T1000 (cell line): ENCODE measurements at regions not wholly inside any gene's neighbourhood (a gene's known extent, or its start where the extent isn't known, plus 50 kb on each side); places are given as distances from the start of the nearest gene placed in this dataset.
"Not testable (repeated sequence)": the region's sequence is repeated elsewhere in the genome, so short reads cannot be mapped to it uniquely, and the experiment has no call there.

Experiments used
- DNase-seq: peaks from one replicate; lab custom pipeline; 2025; ENCODE audit warnings: mixed read lengths; lab: John Stamatoyannopoulos, UW

DNA sequence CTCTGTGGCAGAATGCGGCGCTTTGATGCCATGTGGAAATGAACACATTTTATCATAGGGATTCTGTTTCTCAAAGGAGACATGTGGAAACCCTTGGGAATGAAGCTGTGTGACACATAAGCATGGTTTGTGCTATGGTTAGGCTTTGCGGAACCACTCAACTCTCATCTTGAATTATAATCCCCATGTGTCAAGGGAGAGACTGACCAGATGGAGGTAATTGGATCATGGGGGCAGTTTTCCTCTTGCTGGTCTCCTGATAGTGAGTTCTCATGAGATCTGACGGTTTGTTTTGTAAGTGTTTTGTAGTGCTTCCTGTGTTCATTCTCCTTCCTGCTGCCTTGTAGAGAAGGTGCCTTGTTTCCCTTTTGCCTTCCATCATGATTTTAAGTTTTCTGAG lies 1109.2 kb upstream of the ALCAM start:
- no peak for DNase-seq

DNA sequence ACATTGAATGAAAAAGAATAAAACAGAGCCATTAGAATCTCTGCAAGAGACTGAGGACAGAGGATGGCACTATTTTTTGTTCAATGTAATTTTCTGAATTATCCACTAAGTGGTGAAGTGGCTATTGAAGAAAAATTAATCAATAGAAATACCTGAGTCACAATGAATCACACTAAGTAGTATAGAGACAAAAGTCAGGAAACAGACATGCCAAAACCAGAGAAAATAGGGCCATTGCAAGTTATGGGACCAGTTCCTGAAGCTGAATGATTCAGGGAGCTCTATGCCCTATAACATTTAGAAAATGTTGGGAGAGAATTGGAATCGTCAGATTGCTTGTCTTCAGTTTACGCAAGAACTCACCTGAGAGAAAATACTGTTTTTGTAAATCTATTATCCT lies 1103.2 kb upstream of the ALCAM start:
- no peak for DNase-seq

DNA sequence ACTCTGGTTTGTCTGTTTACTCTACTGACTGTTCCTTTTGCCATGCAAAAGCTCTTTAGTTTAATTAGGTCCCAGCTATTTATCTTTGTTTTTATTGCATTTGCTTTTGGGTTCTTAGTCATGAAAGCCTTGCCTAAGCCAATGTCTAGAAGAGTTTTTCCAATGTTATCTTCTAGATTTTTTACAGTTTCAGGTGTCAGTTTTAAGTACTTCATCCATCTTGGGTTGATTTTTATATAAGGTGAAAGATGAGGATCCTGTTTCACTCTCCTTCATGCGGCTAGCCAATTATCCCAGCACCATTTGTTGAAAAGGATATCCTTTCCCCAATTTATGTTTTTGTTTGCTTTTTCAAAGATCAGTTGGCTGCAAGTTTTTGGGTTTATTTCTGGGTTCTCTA lies 1100.5 kb upstream of the ALCAM start:
- not testable (repeated sequence) for DNase-seq

DNA sequence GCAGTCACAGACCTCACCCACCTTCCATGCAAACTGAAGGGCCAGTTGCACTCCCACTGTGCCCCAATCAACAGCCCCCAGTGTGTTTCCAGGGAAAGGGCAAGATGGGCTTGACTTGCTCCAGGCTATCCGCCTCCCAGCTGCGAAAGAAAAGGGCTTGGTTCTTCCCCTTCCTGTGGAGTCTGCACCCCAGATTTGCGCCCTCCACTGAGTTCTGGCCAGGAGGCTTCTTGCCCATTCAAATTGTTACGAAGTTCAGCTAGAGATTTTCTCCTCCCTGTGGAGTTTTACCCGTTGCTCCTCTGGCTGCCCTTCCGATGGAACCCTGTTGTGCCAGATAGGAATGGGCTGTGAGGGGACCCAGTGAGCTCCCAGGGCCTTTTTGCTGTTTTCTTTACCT lies 1096.9 kb upstream of the ALCAM start:
- DNase-seq, result no peak

DNA sequence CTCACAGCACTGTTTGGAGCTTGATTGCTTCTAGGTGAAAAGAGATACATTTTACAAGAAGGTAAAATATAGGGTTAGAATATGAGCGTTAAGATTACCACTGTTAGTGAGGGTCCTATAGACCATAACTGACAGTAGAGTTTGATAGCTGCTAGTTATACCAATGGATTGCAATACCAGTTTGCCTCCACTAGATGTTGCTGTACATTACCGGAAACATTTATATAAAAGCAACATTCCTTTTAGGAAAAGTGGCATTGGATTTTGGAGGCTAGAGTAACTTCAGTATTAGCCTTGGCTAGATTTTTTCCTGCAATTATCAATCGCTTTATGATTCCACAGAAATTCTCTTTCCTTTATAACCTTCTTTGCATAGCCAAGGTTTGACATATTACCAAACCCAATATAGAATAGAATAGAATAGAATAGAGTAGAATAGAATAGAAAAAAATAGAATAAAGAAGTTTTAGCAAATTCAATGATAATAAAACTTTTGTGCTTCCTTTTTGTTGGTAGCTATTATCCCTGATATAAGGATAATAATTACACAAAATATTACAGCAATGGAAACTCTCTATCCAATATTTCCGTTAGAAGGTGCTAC lies 1093.6 kb upstream of the ALCAM start:
- no peak for DNase-seq

DNA sequence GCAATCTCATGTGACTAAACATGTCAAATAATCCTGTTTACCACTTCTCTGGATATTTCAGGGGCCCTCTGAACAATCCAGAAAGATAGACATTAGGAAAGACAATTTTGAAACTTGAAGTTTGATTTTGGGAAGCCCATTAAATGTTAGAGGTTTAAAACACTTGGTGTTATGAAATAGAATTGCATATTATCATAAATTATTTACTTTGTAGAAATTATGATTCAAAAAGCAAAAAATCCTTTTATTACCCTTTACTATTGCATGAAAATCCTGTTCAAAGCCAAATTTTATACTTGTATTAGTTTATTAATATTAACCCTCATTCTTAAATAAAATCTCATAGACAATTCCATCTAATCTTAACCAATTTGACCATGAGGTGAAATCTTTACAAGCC lies 1091.5 kb upstream of the ALCAM start:
- no peak for DNase-seq

DNA sequence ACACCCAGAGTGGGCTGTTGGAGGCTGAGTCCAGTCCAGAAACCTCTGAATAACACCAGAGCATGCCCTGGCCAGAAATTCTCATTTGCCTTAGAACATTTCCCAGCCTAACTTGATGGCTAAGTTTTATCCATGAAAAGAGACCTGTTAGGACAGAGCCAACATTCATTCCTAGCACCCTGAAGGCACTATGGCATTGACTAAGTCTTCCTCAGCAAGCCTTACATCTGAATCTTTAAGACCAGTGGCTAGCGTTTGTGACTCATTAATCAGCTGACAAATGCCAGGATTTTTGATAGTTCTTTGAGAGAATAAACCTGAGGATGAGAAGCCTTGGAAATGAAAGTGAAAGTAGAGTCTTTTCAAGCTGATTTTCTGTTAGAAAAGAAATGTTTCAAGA lies 1087.1 kb upstream of the ALCAM start:
- no peak for DNase-seq

DNA sequence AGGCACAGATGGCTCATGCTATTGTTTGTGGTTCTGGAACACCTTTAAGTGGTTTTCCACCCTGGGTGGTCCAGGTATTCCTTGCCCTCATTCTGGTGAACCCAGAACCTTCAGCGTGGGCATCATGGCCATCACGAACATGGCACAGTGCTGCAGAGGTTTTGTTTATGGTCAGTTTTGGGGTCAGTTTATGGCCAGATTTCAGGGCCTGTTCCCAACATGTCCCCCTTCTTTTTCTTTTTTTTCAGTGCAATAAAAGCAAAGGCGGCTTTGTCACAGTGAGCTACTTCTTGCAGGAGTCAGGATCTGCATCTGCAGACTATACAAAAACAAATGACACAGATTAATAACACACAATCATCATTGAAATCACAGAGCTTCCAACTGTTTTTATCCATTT lies 1085.0 kb upstream of the ALCAM start:
- DNase-seq, result no peak

DNA sequence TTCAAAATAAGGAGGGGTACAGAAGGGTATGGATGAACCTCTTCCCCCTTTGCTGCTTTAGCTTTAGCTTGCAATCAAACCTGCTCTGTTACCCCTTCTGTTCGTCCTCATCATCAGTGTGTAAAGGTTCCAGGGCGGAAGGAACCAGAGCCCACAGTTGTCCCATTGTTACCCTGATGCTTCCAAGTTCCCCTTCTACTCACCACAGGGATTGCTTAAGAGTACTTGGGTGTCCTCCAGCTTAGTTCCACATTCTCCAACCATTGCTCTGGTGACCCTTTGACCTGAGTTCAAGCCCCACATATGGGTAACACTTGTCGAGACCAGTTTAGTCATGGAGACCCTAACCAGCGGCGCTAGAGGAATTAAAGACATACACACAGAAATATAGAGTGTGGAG lies 1080.1 kb upstream of the ALCAM start:
- DNase-seq, result no peak

DNA sequence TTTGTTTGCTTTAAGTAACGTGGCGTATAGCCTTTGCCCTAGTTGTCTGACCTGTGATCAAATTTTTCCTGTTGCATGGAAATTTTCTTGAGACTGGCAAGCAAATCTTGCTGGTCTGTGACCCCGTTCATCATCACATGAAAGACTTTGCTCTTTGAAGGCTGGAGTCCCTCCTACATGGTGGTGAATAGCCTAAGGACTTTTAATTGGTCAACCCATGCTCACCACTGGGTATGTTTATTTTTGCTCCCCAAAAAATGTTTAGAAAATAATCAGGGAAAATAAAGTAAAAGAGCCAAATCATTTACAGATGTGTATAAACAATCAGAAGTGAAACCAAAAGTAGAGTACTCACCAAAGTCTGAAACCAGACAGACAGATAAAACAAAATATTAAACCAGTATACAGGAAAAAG lies 1075.3 kb upstream of the ALCAM start:
- DNase-seq, result no peak

DNA sequence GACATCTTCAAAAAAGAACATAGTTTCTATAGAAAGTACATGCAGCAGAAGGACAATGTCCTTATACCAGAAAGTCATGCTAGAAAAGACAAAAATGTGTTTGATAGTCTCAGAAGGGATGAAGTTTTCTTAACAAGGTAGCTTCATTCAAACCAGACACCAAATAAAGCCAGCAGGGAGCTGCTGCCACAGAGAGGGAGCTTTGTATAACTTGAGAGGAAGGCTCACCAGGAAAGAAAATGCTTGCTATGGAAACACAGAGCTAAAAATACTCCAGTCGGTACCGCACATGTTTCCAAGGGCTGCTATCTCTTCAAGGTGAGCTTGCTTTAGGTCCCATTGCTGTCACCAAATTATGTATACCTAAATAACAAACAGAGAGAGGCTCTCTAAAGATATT lies 1074.8 kb upstream of the ALCAM start:
- DNase-seq, result no peak

DNA sequence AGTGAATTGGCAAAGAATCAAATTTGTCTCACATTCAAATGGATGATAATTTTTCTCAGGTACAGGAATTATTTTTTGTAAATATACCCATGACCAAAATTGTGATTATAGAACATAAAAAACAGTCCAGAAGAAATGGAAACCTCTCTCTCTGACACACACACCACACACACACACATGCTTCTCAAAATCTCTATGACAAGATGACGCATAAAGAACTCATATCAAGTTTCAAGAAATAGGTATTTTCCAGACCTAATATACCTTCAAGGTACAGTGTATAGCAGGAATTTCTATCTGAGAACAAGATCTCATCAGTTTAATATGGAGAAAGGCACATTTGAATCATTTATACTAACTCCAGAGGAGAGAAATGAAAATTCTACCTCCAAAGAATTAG lies 1069.1 kb upstream of the ALCAM start:
- DNase-seq, result no peak

DNA sequence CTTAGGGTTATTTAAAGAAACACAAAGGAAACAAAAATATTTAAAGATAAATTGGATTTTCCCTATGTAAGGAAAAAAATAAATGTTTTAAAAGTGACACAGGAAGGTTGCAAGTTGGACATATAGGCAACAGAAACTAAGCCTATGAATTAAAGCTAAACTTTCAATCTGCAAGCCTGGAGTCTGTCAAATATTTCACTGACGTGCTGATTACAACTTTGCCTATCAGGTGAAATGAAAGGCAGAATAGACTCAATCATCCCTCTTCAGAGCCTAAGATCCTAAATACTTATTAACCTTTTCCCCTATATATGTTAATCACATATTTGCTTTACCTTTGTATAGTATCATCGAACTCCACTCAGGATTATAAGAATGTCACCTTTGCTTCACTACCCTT lies 1068.0 kb upstream of the ALCAM start:
- DNase-seq, result no peak

DNA sequence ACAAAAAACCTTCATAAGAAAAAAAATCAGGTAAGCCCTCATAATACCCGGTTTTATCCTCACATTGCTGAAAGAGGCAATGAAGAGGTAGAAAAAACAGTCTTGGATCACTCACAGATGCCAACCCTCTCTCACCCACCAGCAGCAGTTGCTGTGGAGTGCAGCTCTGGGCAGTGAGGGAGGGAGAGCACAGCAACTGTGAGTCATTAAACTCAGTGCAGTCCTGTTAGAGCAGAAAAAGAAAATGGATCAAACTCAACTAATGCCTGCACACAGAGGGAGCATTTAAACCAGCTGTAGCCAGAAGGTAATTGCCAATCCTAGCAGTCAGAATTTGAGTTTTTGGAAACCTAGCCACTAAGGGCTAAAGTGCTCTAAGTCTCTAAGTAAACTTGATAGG lies 1050.6 kb upstream of the ALCAM start:
- no peak for DNase-seq

DNA sequence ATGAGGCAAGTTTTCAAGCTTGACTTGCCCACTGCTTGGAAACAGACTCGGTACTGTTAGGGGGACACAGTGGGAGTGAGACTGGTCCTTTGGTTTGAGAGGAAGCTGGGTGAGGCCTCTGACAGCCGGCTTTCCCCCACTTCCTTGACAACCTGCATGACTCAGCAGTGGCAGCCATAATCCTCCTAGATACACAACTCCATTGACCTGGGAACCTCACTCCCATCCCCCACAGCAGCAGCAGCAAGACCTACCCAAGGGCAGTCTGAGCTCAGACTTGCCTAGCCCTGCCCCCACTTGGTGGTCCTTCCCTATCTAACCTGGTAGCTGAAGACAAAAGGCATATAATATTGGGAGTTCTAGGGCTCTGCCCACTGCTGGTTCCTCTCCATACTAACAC lies 1043.5 kb upstream of the ALCAM start:
- no peak for DNase-seq

DNA sequence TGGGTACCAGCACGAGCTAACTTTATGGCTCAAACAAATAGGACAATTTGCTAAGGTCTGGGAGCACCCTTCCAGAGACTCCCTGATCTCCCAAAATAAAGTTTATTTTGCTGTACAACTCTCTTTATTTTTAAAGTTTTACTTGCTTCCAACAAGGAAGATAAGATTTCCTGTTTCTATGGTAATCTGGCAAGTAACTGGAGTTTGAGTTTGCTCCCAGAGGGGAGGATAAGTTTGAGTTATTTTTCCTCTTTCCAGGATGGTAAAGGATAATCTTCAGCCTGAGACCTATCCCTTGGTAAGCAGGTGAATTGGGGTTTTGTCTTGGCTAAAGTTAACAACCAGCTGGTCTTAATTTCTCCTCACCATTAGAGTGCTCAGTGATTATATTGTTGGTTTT lies 1019.4 kb upstream of the ALCAM start:
- DNase-seq, result no peak

DNA sequence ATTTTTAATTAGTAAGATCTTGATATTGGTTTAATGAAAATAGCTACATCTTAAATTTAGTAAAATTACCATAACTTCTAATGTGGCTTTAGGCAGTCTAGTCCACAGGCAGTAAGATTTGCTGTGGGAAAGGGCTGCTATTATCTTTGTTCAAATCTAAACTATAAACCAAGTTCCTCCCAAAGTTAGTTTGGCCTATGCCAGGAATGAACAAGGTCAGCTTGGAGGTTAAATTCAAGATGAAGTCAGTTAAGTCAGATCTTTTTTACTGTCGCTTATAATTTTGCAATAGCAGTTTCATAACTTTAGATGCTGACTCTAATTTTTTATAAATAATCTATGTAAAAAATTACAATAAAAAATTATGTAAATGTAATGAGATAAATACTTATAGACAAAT lies 1016.9 kb upstream of the ALCAM start:
- DNase-seq, result no peak

DNA sequence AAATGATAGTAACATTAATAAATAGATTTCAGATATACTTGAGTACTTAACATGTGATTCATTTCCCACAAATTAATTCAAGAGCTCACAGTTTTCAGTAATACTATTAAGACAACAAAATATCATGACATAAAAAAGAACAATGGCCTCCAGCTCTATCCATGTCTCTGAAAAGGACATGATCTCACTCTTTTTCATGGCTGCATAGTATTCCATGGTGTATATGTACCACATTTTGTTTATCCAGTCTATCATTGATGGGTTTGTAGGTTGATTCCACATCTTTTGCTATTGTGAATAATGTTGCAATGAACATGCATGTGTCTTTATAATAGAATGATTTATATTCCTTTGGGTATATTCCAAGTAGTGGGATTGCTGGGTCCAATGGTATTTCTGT lies 1012.8 kb upstream of the ALCAM start:
- no peak for DNase-seq

DNA sequence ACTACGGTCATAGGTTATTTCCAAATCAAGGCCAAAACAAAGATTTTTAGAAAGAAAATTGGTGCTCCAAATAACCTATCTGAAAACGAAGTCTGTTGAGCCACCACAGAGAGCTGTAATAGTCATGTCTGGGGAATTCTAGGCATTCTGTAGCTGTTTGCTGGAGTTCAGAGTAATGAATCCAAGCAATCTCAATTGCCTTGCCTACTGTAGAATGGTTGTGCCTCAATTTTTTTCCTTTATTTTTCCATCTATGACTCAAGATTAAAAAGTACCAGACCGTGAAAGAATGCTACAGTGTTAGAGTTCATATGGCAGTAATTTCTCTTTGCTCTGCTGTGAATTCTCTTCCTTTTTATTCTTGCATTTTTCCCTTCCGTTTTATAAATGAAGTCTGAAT lies 1007.2 kb upstream of the ALCAM start:
- DNase-seq, result no peak

DNA sequence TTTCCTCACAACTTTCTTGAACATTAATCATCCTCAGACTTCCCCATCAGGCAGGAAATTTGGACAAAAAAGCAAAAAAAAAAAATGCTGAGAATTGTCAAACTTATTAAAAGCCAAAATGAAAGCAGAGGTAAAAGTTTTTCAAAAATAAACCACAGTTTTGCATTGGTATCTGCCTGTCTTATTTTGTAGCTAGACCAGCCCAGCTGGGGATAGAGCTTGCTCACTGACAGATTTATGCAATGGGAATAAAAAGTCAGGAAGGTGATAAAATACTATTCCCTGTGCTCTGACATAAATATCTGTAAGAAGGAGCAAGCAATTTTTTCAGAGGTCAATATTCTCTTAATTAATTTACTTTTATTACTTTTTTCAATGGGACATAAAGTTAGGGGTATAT lies 1006.7 kb upstream of the ALCAM start:
- no peak for DNase-seq

DNA sequence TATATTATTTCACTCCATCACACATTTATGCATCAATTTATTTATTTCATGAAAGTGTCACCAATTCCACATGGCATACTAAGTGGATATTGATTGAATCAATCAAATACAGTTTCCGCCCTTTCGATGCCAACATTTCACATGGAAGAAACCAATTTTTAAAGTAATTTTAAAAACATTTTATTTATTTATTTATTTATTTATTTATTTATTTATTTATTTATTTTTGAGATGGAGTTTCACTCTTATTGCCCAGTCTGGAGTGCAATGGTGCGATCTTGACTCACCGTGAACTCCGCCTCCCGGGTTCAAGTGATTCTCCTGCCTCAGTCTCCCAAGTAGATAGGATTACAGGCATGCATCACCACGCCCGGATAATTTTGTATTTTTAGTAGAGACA lies 1005.0 kb upstream of the ALCAM start:
- DNase-seq, result not testable (repeated sequence)

DNA sequence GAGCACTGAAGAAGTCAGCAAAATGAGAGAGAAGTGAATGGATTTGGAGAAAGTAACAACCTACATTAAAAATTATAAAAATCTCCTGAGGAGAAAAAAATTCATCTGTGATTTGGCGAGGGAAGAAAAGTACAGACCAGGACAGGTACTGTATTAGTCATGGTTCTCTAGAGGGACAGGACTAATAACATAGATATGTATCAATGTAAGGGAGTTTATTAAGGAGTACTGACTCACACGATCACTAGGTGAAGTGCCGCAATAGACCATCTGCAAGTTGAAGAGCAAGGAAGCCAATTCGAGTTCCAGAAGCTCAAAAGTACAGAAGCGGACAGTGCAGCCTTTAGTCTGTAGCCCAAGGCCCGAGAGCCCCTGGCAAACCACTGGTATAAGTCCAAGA lies 1004.4 kb upstream of the ALCAM start:
- DNase-seq, result no peak

DNA sequence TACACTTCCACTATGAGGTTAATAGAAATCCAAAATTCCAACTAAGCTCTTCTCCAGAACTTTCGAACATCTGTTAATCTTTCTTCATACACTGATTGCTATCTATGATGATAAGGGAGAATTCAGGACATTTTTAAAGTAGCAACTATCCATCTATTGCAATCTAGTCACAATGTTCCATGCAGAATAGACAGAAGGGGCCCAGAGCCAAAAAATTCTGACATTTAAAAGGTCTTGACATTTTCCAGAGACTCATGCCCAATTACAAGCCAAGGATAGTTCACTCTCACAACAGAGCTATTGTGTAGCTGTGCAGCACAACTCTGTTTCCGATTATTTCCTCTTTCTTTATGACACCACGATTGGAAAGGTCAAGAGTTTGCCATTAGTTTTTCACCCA lies 999.7 kb upstream of the ALCAM start:
- DNase-seq, result no peak

DNA sequence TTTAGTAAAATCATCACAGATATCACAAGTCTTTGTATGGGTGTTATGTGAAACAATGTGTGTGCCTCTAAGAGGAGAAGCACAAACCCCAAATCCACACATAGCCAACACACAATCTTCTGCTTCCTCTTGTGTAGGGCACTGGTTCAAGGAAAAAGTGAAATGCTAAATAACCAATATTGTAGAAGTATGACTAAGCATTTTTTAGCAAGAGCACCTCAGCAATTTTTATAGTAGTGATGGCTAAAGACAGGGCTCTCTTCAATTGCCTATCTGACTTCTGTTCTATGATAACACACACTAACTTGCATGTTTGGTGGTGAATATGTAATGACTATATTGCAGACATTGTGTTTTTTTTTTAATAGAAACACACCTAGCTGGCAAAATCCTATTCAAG lies 997.9 kb upstream of the ALCAM start:
- no peak for DNase-seq

DNA sequence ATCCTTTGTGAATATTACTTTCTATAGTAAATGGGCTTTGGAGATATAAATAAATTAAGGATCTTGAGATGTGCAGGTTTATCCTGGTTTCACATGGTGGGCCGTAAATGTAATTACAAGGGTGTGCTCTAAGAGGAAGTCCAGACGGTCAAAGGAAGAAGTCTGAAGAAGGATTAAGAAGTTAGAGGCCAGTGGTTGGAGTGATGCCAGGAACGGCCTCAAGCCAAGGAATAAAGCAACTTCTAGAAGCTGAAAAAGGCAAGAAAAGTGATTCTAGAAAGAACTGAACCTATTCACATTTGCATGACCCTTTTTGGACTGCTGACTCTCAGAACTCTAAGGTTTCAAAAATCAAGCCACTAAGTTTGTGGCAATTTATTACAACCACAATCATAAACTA lies 981.3 kb upstream of the ALCAM start:
- no peak for DNase-seq
